ENCODE measurements at regions not wholly inside any gene's neighbourhood (a gene's known extent, or its start where the extent isn't known, plus 50 kb on each side); places are given as distances from the start of the nearest gene placed in this dataset.

- CTCF ChIA-PET (ENCODE audit: partially characterized antibody) = interaction anchor here (0.7 kb wide), 1 partner anchor 20 kb away, joined by 3 read pairs; no protein-coding TSS in a partner anchor
- TF ChIP-seq ZNF274 (IDR thresholded peaks at IDR 0.05; ENCODE audit: borderline replicate concordance, extremely low read depth, low read length) = no peak
Observed at GRCh38 chr17:14827396-14827919, 437.7 kb downstream of the PMP22 start.

More at GRCh38 chr17:14827396-14827919, 437.7 kb downstream of the PMP22 start:
- Histone ChIP-seq H4K5ac (ENCODE audit: insufficient read length, low read depth, low read length) (no peak overlapping the region), H4K8ac (ENCODE audit: extremely low read depth, insufficient read depth, low read length) (no peak overlapping the region), H2AK5ac (ENCODE audit: low read depth, low read length) (no peak overlapping the region), H3K14ac (ENCODE audit: insufficient read length) (no peak overlapping the region), H3K9me3 (ENCODE audit: insufficient read depth in 2 of 2, low read depth in 1 of 2, low read length in 1 of 2) (peaks cover 0 to 5% of the 10 kb centered on the region in 2 experiments; a peak in 1 of 4 replicates), H2BK5ac (ENCODE audit: low read depth, low read length) (no peak overlapping the region), H3K4me1 (replicated peaks in 1 of 4; ENCODE audit: control insufficient read depth in 3 of 4, insufficient read depth in 4 of 4, low read length in 3 of 4) (no peaks in the 10 kb centered on the region), H2BK12ac (ENCODE audit: low read depth, low read length) (no peak overlapping the region), H3K27ac (ENCODE audit: low read depth, low read length) (no peak overlapping the region), H4K20me1 (replicated peaks in 1 of 2; ENCODE audit: control insufficient read depth in 1 of 2, insufficient read depth in 2 of 2, low read length in 2 of 2) (no peaks in the 10 kb centered on the region), H3K9ac (replicated peaks in 1 of 4; ENCODE audit: extremely low read depth in 1 of 4, low read depth in 3 of 4, low read length in 3 of 4) (no peak overlapping the region), H3K36me3 (ENCODE audit: control insufficient read depth in 2 of 4, insufficient read depth in 4 of 4, low read length in 3 of 4) (no peaks in the 10 kb centered on the region), H3K4me3 (ENCODE audit: extremely low read depth in 1 of 4, insufficient read depth in 2 of 4, low read depth in 3 of 4, low read length in 4 of 4) (no peak overlapping the region), H2BK20ac (ENCODE audit: low read length) (no peak overlapping the region), H4K91ac (replicated peaks; ENCODE audit: insufficient read length, low read length) (no peak overlapping the region), H3K23me2 (ENCODE audit: low read depth, low read length) (0 out of 2 replicates have a peak, but pooled peaks cover 2% of the 10 kb centered on the region), H3K27me3 (replicated peaks in 1 of 4; ENCODE audit: control insufficient read depth in 3 of 4, extremely low read depth in 1 of 4, insufficient read depth in 3 of 4, low read length in 3 of 4) (peaks cover 0 to 1% (median 0%) of the 10 kb centered on the region in 4 experiments; a peak in 1 of 7 replicates), H2BK120ac (replicated peaks; ENCODE audit: low read depth, low read length) (no peak overlapping the region), H2AFZ (ENCODE audit: low read length) (no peak overlapping the region), H3K79me1 (ENCODE audit: low read depth, low read length) (no peaks in the 10 kb centered on the region), H3K18ac (ENCODE audit: extremely low read depth, low read length) (no peak overlapping the region), H3K23ac (ENCODE audit: insufficient read length) (no peak overlapping the region), H3K56ac (replicated peaks; ENCODE audit: insufficient read length, low read depth, low read length) (no peak overlapping the region), H2BK15ac (ENCODE audit: low read length) (no peak overlapping the region), H3K4ac (replicated peaks; ENCODE audit: insufficient read length, low read depth, low read length) (no peak overlapping the region), H3K79me2 (ENCODE audit: control insufficient read depth in 1 of 2, insufficient read depth in 2 of 2, low read length in 2 of 2) (no peaks in the 10 kb centered on the region), H3K4me2 (ENCODE audit: insufficient read depth in 1 of 2, low read depth in 2 of 2, low read length in 2 of 2) (no peak overlapping the region)
- no peak for FAIRE-seq
- POLR2A ChIA-PET (ENCODE audit: partially characterized antibody) = no interaction called here
- WGBS, 2 experiments (ENCODE audit: extremely low coverage in 1 of 2, insufficient coverage in 1 of 2, insufficient read length in 1 of 2, insufficient replicate concordance in 2 of 2, low coverage in 1 of 2, low lambda C conversion rate in 2 of 2, missing lambda C conversion rate in 1 of 2) = 92% methylated on average over 6 of the region's 6 CpGs; no CpG with 5 or more reads in 1 of the 2 experiments
- DNase-seq (ENCODE audit: low read depth in 1 of 2, low spot score in 2 of 2) = no peak

Measured in H1 (cell line).